Activated T-cell treated with anti-CD3 and anti-CD28 coated beads, Interleukin-2, amount 50 U/mL, for 24 hours (primary cell): ENCODE measurements at regions not wholly inside any gene's neighbourhood (a gene's known extent, or its start where the extent isn't known, plus 50 kb on each side); places are given as distances from the start of the nearest gene placed in this dataset.

Source experiments
- DNase-seq: peaks from one replicate; pipeline ENCODE4 v3.0.0-alpha.2; 2020
- H3K27ac Mint-ChIP-seq: 2 replicates; pipeline ENCODE4 v1.8.0; 2020; ENCODE audit warnings: mild to moderate bottlenecking, mixed read lengths
- H3K27me3 Mint-ChIP-seq: 2 replicates; pipeline ENCODE4 v1.8.0; 2020; ENCODE audit warnings: mixed read lengths
- H3K36me3 Mint-ChIP-seq: 2 replicates; pipeline ENCODE4 v1.8.0; 2020; ENCODE audit warnings: low read depth, mixed read lengths
- H3K4me1 Mint-ChIP-seq: 2 replicates; pipeline ENCODE4 v1.8.0; 2020; ENCODE audit warnings: low read depth, mixed read lengths
- H3K4me3 Mint-ChIP-seq: 2 replicates; pipeline ENCODE4 v1.8.0; 2020; ENCODE audit warnings: mild to moderate bottlenecking, moderate library complexity, mixed read lengths
- H3K9me3 Mint-ChIP-seq: 2 replicates; pipeline ENCODE4 v1.8.0; 2020; ENCODE audit warnings: mixed read lengths

GRCh38 chr9:8158574-8158973 is 359.0 kb upstream of the DMAC1 start:
- H3K36me3 Mint-ChIP-seq: no peaks in the 10 kb centered on the region
- no peak for DNase-seq
- H3K27ac Mint-ChIP-seq: no peak overlapping the region
- no peak overlapping the region for H3K4me3 Mint-ChIP-seq
- H3K27me3 Mint-ChIP-seq: no peaks in the 10 kb centered on the region
- H3K4me1 Mint-ChIP-seq: no peaks in the 10 kb centered on the region
- no peaks in the 10 kb centered on the region for H3K9me3 Mint-ChIP-seq

GRCh38 chr9:8157683-8158324 is 358.2 kb upstream of the DMAC1 start:
- H3K27me3 Mint-ChIP-seq: no peaks in the 10 kb centered on the region
- DNase-seq: no peak
- no peaks in the 10 kb centered on the region for H3K9me3 Mint-ChIP-seq
- H3K27ac Mint-ChIP-seq: no peak overlapping the region
- no peak overlapping the region for H3K4me3 Mint-ChIP-seq
- H3K36me3 Mint-ChIP-seq: no peaks in the 10 kb centered on the region
- H3K4me1 Mint-ChIP-seq: no peaks in the 10 kb centered on the region

- H3K4me3 Mint-ChIP-seq: no peak overlapping the region
- H3K4me1 Mint-ChIP-seq: no peaks in the 10 kb centered on the region
- H3K9me3 Mint-ChIP-seq: peaks cover under 1% of the 10 kb centered on the region
- H3K27ac Mint-ChIP-seq: no peak overlapping the region
- no peak for DNase-seq
- no peaks in the 10 kb centered on the region for H3K27me3 Mint-ChIP-seq
- H3K36me3 Mint-ChIP-seq: no peaks in the 10 kb centered on the region
These were observed 356.8 kb upstream of the DMAC1 start for GRCh38 chr9:8156346-8156745.

- Mint-ChIP-seq H3K4me3 (no peak overlapping the region), H3K36me3 (no peaks in the 10 kb centered on the region), H3K27me3 (no peaks in the 10 kb centered on the region), H3K9me3 (peaks cover 5% of the 10 kb centered on the region), H3K27ac (no peak overlapping the region), H3K4me1 (no peaks in the 10 kb centered on the region)
- DNase-seq: no peak
These were observed 356.1 kb upstream of the DMAC1 start for GRCh38 chr9:8155706-8156105.

GRCh38 chr9:8143677-8144076 is 344.1 kb upstream of the DMAC1 start:
- H3K4me1 Mint-ChIP-seq: no peaks in the 10 kb centered on the region

GRCh38 chr9:8140557-8140956 is 341.0 kb upstream of the DMAC1 start:
- H3K4me1 Mint-ChIP-seq: peaks cover 7% of the 10 kb centered on the region
- H3K27ac Mint-ChIP-seq: no peak overlapping the region
- no peak overlapping the region for H3K4me3 Mint-ChIP-seq
- no peaks in the 10 kb centered on the region for H3K9me3 Mint-ChIP-seq
- no peaks in the 10 kb centered on the region for H3K27me3 Mint-ChIP-seq
- no peak for DNase-seq
- no peaks in the 10 kb centered on the region for H3K36me3 Mint-ChIP-seq

More at GRCh38 chr9:8143677-8144076, 344.1 kb upstream of the DMAC1 start:
- no peaks in the 10 kb centered on the region for H3K36me3 Mint-ChIP-seq
- DNase-seq: no peak
- H3K27ac Mint-ChIP-seq: no peak overlapping the region
- H3K9me3 Mint-ChIP-seq: no peaks in the 10 kb centered on the region
- no peak overlapping the region for H3K4me3 Mint-ChIP-seq
- no peaks in the 10 kb centered on the region for H3K27me3 Mint-ChIP-seq

- no peak for DNase-seq
- Mint-ChIP-seq H3K36me3 (no peaks in the 10 kb centered on the region), H3K9me3 (no peaks in the 10 kb centered on the region), H3K4me1 (peaks cover 7% of the 10 kb centered on the region), H3K27me3 (no peaks in the 10 kb centered on the region), H3K27ac (no peak overlapping the region), H3K4me3 (no peak overlapping the region)
These were observed 340.2 kb upstream of the DMAC1 start for GRCh38 chr9:8139756-8140155.

- Mint-ChIP-seq H3K9me3 (no peaks in the 10 kb centered on the region), H3K4me3 (no peak overlapping the region), H3K4me1 (peaks cover 7% of the 10 kb centered on the region), H3K27ac (no peak overlapping the region), H3K27me3 (no peaks in the 10 kb centered on the region), H3K36me3 (no peaks in the 10 kb centered on the region)
- DNase-seq: no peak
These were observed 336.9 kb upstream of the DMAC1 start for GRCh38 chr9:8136477-8136876.

GRCh38 chr9:8134635-8135034 is 335.1 kb upstream of the DMAC1 start:
- H3K9me3 Mint-ChIP-seq: no peaks in the 10 kb centered on the region
- no peak overlapping the region for H3K4me3 Mint-ChIP-seq
- no peaks in the 10 kb centered on the region for H3K27me3 Mint-ChIP-seq
- no peaks in the 10 kb centered on the region for H3K36me3 Mint-ChIP-seq
- peaks cover 7% of the 10 kb centered on the region for H3K4me1 Mint-ChIP-seq
- no peak for DNase-seq
- no peak overlapping the region for H3K27ac Mint-ChIP-seq

GRCh38 chr9:8133606-8134005 is 334.0 kb upstream of the DMAC1 start:
- H3K4me1 Mint-ChIP-seq: peaks cover 7% of the 10 kb centered on the region
- H3K9me3 Mint-ChIP-seq: no peaks in the 10 kb centered on the region
- DNase-seq: no peak
- H3K36me3 Mint-ChIP-seq: no peaks in the 10 kb centered on the region
- H3K27me3 Mint-ChIP-seq: no peaks in the 10 kb centered on the region
- H3K27ac Mint-ChIP-seq: no peak overlapping the region
- H3K4me3 Mint-ChIP-seq: no peak overlapping the region

GRCh38 chr9:8115570-8115969 is 316.0 kb upstream of the DMAC1 start:
- Mint-ChIP-seq H3K27ac (peak overlapping the region; percentile 77), H3K36me3 (no peaks in the 10 kb centered on the region), H3K4me3 (no peak overlapping the region), H3K27me3 (no peaks in the 10 kb centered on the region), H3K4me1 (peaks cover 23% of the 10 kb centered on the region), H3K9me3 (no peaks in the 10 kb centered on the region)
- DNase-seq: no peak

- Mint-ChIP-seq H3K4me3 (no peak overlapping the region), H3K9me3 (no peaks in the 10 kb centered on the region), H3K27ac (peak overlapping the region; percentile 77), H3K4me1 (peaks cover 23% of the 10 kb centered on the region), H3K27me3 (no peaks in the 10 kb centered on the region), H3K36me3 (no peaks in the 10 kb centered on the region)
- DNase-seq: no peak
These were observed 315.2 kb upstream of the DMAC1 start for GRCh38 chr9:8114826-8115225.

GRCh38 chr9:8106362-8106761 is 306.8 kb upstream of the DMAC1 start:
- Mint-ChIP-seq H3K36me3 (no peaks in the 10 kb centered on the region), H3K4me1 (no peaks in the 10 kb centered on the region), H3K27ac (no peak overlapping the region), H3K9me3 (no peaks in the 10 kb centered on the region), H3K4me3 (no peak overlapping the region), H3K27me3 (no peaks in the 10 kb centered on the region)
- no peak for DNase-seq

- Mint-ChIP-seq H3K36me3 (no peaks in the 10 kb centered on the region), H3K27ac (no peak overlapping the region), H3K27me3 (no peaks in the 10 kb centered on the region), H3K9me3 (peaks cover 2% of the 10 kb centered on the region), H3K4me1 (no peaks in the 10 kb centered on the region), H3K4me3 (no peak overlapping the region)
- DNase-seq: no peak
These were observed 302.0 kb upstream of the DMAC1 start for GRCh38 chr9:8101607-8102006.

GRCh38 chr9:8096091-8096490 is 296.5 kb upstream of the DMAC1 start:
- Mint-ChIP-seq H3K27ac (no peak overlapping the region), H3K4me3 (no peak overlapping the region), H3K9me3 (peaks cover 2% of the 10 kb centered on the region), H3K27me3 (no peaks in the 10 kb centered on the region), H3K4me1 (no peaks in the 10 kb centered on the region), H3K36me3 (no peaks in the 10 kb centered on the region)
- no peak for DNase-seq

GRCh38 chr9:8095672-8096086 is 296.1 kb upstream of the DMAC1 start:
- Mint-ChIP-seq H3K36me3 (no peaks in the 10 kb centered on the region), H3K4me3 (no peak overlapping the region), H3K27ac (no peak overlapping the region), H3K4me1 (no peaks in the 10 kb centered on the region), H3K27me3 (no peaks in the 10 kb centered on the region), H3K9me3 (peaks cover 2% of the 10 kb centered on the region)
- no peak for DNase-seq
